CD8-positive, alpha-beta memory T cell (primary cell): ENCODE measurements at regions not wholly inside any gene's neighbourhood (a gene's known extent, or its start where the extent isn't known, plus 50 kb on each side); places are given as distances from the start of the nearest gene placed in this dataset.

Experiments used
- CTCF ChIA-PET: fragments of 350-600 bp; sonication (Branson Sonifier 250); formaldehyde crosslinking; loops from one replicate; lab custom pipeline; 2021; ENCODE audit warnings: antibody characterized with exemption; lab: Charles Lee
- POLR2A ChIA-PET: fragments of 350-600 bp; sonication (Branson Sonifier 250); formaldehyde crosslinking; loops from one replicate; lab custom pipeline; 2021; ENCODE audit warnings: antibody characterized with exemption; lab: Charles Lee
- DNase-seq, 5 donors: peaks; one replicate each; pipeline versions ENCODE4 v3.0.0 to v3.0.0-alpha.2; 2020 to 2022; ENCODE audit warnings: mixed read lengths in 1 of 5
- H3K27ac ChIP-seq: one replicate; pipeline ENCODE4 v1.7.0; 2013; ENCODE audit warnings: low read depth, mild to moderate bottlenecking, low read length, moderate library complexity
- H3K27me3 ChIP-seq: 2 replicates; pipeline ENCODE4 v1.7.0; 2013; ENCODE audit warnings: low read length, mild to moderate bottlenecking; ENCODE audit not compliant: insufficient read depth, poor library complexity, severe bottlenecking
- H3K36me3 ChIP-seq: 2 replicates; pipeline ENCODE4 v1.7.0; 2013; ENCODE audit warnings: mild to moderate bottlenecking, low read length, moderate library complexity; ENCODE audit not compliant: insufficient read depth
- H3K4me1 ChIP-seq: 2 replicates; pipeline ENCODE4 v1.7.0; 2013; ENCODE audit warnings: mild to moderate bottlenecking, low read length, moderate library complexity; ENCODE audit not compliant: insufficient read depth
- H3K4me3 ChIP-seq: 2 replicates; pipeline ENCODE4 v1.7.0; 2013; ENCODE audit warnings: mild to moderate bottlenecking, low read length
- H3K9me3 ChIP-seq: 2 replicates; pipeline ENCODE4 v1.7.0; 2013; ENCODE audit warnings: mild to moderate bottlenecking, low read length
- H3K27ac Mint-ChIP-seq, 8 donors: one replicate each; pipeline ENCODE4 v1.8.0; 2020 to 2021; ENCODE audit warnings: mixed read lengths in 8 of 8, mild to moderate bottlenecking in 6 of 8, inconsistent platforms in 3 of 8, moderate library complexity in 3 of 8
- H3K27me3 Mint-ChIP-seq, 2 donors: one replicate each; pipeline ENCODE4 v1.8.0; 2020 to 2021; ENCODE audit warnings: mixed read lengths in 2 of 2, mild to moderate bottlenecking in 1 of 2, moderate library complexity in 1 of 2
- H3K36me3 Mint-ChIP-seq, 3 donors: one replicate each; pipeline ENCODE4 v1.8.0; 2020 to 2021; ENCODE audit warnings: mixed read lengths in 3 of 3, inconsistent platforms in 1 of 3, mild to moderate bottlenecking in 1 of 3
- H3K4me1 Mint-ChIP-seq, 3 donors: one replicate each; pipeline ENCODE4 v1.8.0; 2020 to 2021; ENCODE audit warnings: mixed read lengths in 3 of 3, inconsistent platforms in 1 of 3, mild to moderate bottlenecking in 1 of 3
- H3K4me3 Mint-ChIP-seq, 7 donors: one replicate each; pipeline ENCODE4 v1.8.0; 2020 to 2021; ENCODE audit warnings: mixed read lengths in 7 of 7, mild to moderate bottlenecking in 6 of 7, moderate library complexity in 4 of 7, inconsistent platforms in 2 of 7
- H3K9me3 Mint-ChIP-seq, 5 donors: one replicate each; pipeline ENCODE4 v1.8.0; 2020 to 2022; ENCODE audit warnings: mixed read lengths in 5 of 5, mild to moderate bottlenecking in 3 of 5, moderate library complexity in 2 of 5, inconsistent platforms in 1 of 5

- Histone ChIP-seq H3K9me3 (no peaks in the 10 kb centered on the region), H3K27ac (no peak overlapping the region), H3K36me3 (no peaks in the 10 kb centered on the region), H3K4me1 (no peaks in the 10 kb centered on the region), H3K4me3 (no peak overlapping the region), H3K27me3 (no peaks in the 10 kb centered on the region)
- H3K36me3 Mint-ChIP-seq = no peaks in the 10 kb centered on the region
- POLR2A ChIA-PET = no interaction called here
- H3K9me3 Mint-ChIP-seq = peaks cover 0 to 13% (median 6%) of the 10 kb centered on the region in 5 donors
- no peak overlapping the region for H3K27ac Mint-ChIP-seq
- no peaks in the 10 kb centered on the region for H3K4me1 Mint-ChIP-seq
- CTCF ChIA-PET = no interaction called here
- no peak for DNase-seq
- no peak overlapping the region for H3K4me3 Mint-ChIP-seq
- H3K27me3 Mint-ChIP-seq = no peaks in the 10 kb centered on the region
These were observed 99.1 kb upstream of the EDNRA start for GRCh38 chr4:147381749-147382148.

- no peak for DNase-seq
- H3K9me3 Mint-ChIP-seq = peaks cover 0 to 7% (median under 1%) of the 10 kb centered on the region in 5 donors
- no peak overlapping the region for H3K27ac Mint-ChIP-seq
- no peak overlapping the region for H3K4me3 ChIP-seq
- H3K4me3 Mint-ChIP-seq = no peak overlapping the region
- no peaks in the 10 kb centered on the region for H3K9me3 ChIP-seq
- POLR2A ChIA-PET = no interaction called here
- H3K27me3 ChIP-seq = no peaks in the 10 kb centered on the region
- CTCF ChIA-PET = no interaction called here
- H3K27ac ChIP-seq = no peak overlapping the region
- no peaks in the 10 kb centered on the region for H3K4me1 Mint-ChIP-seq
- H3K4me1 ChIP-seq = no peaks in the 10 kb centered on the region
- peaks cover 0 to 4% of the 10 kb centered on the region in 2 donors for H3K27me3 Mint-ChIP-seq
- H3K36me3 Mint-ChIP-seq = no peaks in the 10 kb centered on the region
- H3K36me3 ChIP-seq = no peaks in the 10 kb centered on the region
These were observed 92.9 kb upstream of the EDNRA start for GRCh38 chr4:147388018-147388417.

GRCh38 chr4:147396105-147396504 lies 84.8 kb upstream of the EDNRA start:
- H3K36me3 ChIP-seq = no peaks in the 10 kb centered on the region
- ChIA-PET POLR2A (no interaction called here), CTCF (no interaction called here)
- H3K4me3 ChIP-seq = no peak overlapping the region
- DNase-seq = no peak
- no peak overlapping the region for H3K27ac ChIP-seq
- no peaks in the 10 kb centered on the region for H3K9me3 ChIP-seq
- Mint-ChIP-seq H3K27ac (no peak overlapping the region), H3K9me3 (peaks cover 0 to 4% (median 0%) of the 10 kb centered on the region in 5 donors), H3K4me3 (no peak overlapping the region), H3K36me3 (no peaks in the 10 kb centered on the region), H3K4me1 (no peaks in the 10 kb centered on the region), H3K27me3 (peaks cover 0 to 3% of the 10 kb centered on the region in 2 donors)
- no peaks in the 10 kb centered on the region for H3K27me3 ChIP-seq
- no peaks in the 10 kb centered on the region for H3K4me1 ChIP-seq

GRCh38 chr4:147398556-147398955 lies 82.3 kb upstream of the EDNRA start:
- Mint-ChIP-seq H3K27ac (no peak overlapping the region), H3K4me1 (no peaks in the 10 kb centered on the region), H3K36me3 (no peaks in the 10 kb centered on the region), H3K9me3 (peaks cover 0 to 3% (median 2%) of the 10 kb centered on the region in 5 donors), H3K27me3 (no peaks in the 10 kb centered on the region), H3K4me3 (no peak overlapping the region)
- no peaks in the 10 kb centered on the region for H3K27me3 ChIP-seq
- CTCF ChIA-PET = no interaction called here
- POLR2A ChIA-PET = no interaction called here
- no peak overlapping the region for H3K4me3 ChIP-seq
- no peaks in the 10 kb centered on the region for H3K4me1 ChIP-seq
- DNase-seq = no peak
- no peak overlapping the region for H3K27ac ChIP-seq
- no peaks in the 10 kb centered on the region for H3K36me3 ChIP-seq
- H3K9me3 ChIP-seq = no peaks in the 10 kb centered on the region

GRCh38 chr4:147400721-147401120 lies 80.2 kb upstream of the EDNRA start:
- POLR2A ChIA-PET = no interaction called here
- Mint-ChIP-seq H3K4me1 (no peaks in the 10 kb centered on the region), H3K27ac (no peak overlapping the region), H3K27me3 (no peaks in the 10 kb centered on the region), H3K4me3 (no peak overlapping the region), H3K36me3 (no peaks in the 10 kb centered on the region), H3K9me3 (peaks cover 0 to 12% (median 9%) of the 10 kb centered on the region in 5 donors)
- CTCF ChIA-PET = no interaction called here
- H3K27ac ChIP-seq = no peak overlapping the region
- H3K36me3 ChIP-seq = no peaks in the 10 kb centered on the region
- H3K27me3 ChIP-seq = no peaks in the 10 kb centered on the region
- no peak for DNase-seq
- no peaks in the 10 kb centered on the region for H3K4me1 ChIP-seq
- no peak overlapping the region for H3K4me3 ChIP-seq
- H3K9me3 ChIP-seq = no peaks in the 10 kb centered on the region

- no peak overlapping the region for H3K27ac Mint-ChIP-seq
- H3K4me1 ChIP-seq = no peaks in the 10 kb centered on the region
- CTCF ChIA-PET = no interaction called here
These were observed 79.7 kb upstream of the EDNRA start for GRCh38 chr4:147401221-147401620.

GRCh38 chr4:147407261-147408045 lies 73.4 kb upstream of the EDNRA start:
- ChIA-PET CTCF (no interaction called here), POLR2A (no interaction called here)
- H3K9me3 ChIP-seq = no peaks in the 10 kb centered on the region
- H3K27me3 ChIP-seq = no peaks in the 10 kb centered on the region
- H3K4me3 ChIP-seq = no peak overlapping the region
- no peak for DNase-seq
- Mint-ChIP-seq H3K4me3 (no peak overlapping the region), H3K9me3 (peaks cover 0 to 15% (median 12%) of the 10 kb centered on the region in 5 donors), H3K27me3 (no peaks in the 10 kb centered on the region), H3K36me3 (no peaks in the 10 kb centered on the region), H3K4me1 (no peaks in the 10 kb centered on the region), H3K27ac (no peak overlapping the region)
- no peak overlapping the region for H3K27ac ChIP-seq
- H3K4me1 ChIP-seq = no peaks in the 10 kb centered on the region
- no peaks in the 10 kb centered on the region for H3K36me3 ChIP-seq

More at GRCh38 chr4:147401221-147401620, 79.7 kb upstream of the EDNRA start:
- no peaks in the 10 kb centered on the region for H3K9me3 ChIP-seq
- DNase-seq = no peak
- no peaks in the 10 kb centered on the region for H3K36me3 ChIP-seq
- H3K4me3 Mint-ChIP-seq = no peak overlapping the region
- POLR2A ChIA-PET = no interaction called here
- H3K27ac ChIP-seq = no peak overlapping the region
- H3K9me3 Mint-ChIP-seq = peaks cover 0 to 15% (median 12%) of the 10 kb centered on the region in 5 donors
- no peaks in the 10 kb centered on the region for H3K36me3 Mint-ChIP-seq
- no peaks in the 10 kb centered on the region for H3K27me3 Mint-ChIP-seq
- H3K4me1 Mint-ChIP-seq = no peaks in the 10 kb centered on the region
- no peak overlapping the region for H3K4me3 ChIP-seq
- no peaks in the 10 kb centered on the region for H3K27me3 ChIP-seq

- Histone ChIP-seq H3K27ac (no peak overlapping the region), H3K4me1 (no peaks in the 10 kb centered on the region), H3K27me3 (no peaks in the 10 kb centered on the region), H3K4me3 (no peak overlapping the region), H3K36me3 (no peaks in the 10 kb centered on the region), H3K9me3 (no peaks in the 10 kb centered on the region)
- no peak overlapping the region for H3K27ac Mint-ChIP-seq
- H3K27me3 Mint-ChIP-seq = no peaks in the 10 kb centered on the region
- H3K4me1 Mint-ChIP-seq = no peaks in the 10 kb centered on the region
- ChIA-PET POLR2A (no interaction called here), CTCF (no interaction called here)
- peaks cover 0 to 15% (median 12%) of the 10 kb centered on the region in 5 donors for H3K9me3 Mint-ChIP-seq
- no peaks in the 10 kb centered on the region for H3K36me3 Mint-ChIP-seq
- H3K4me3 Mint-ChIP-seq = no peak overlapping the region
- DNase-seq = no peak
These were observed 72.7 kb upstream of the EDNRA start for GRCh38 chr4:147408189-147408588.
